Neutrophil (primary cell): ENCODE measurements at regions not wholly inside any gene's neighbourhood (a gene's known extent, or its start where the extent isn't known, plus 50 kb on each side); places are given as distances from the start of the nearest gene placed in this dataset.

ENCODE experiments used
- H3K27ac ChIP-seq: fragments of 200-600 bp; sonication (generic); 2 replicates; pipeline ENCODE4 v1.5.1; 2016; ENCODE audit warnings: mild to moderate bottlenecking, moderate library complexity
- H3K27me3 ChIP-seq: fragments of 200-600 bp; sonication (generic); 2 replicates; pipeline ENCODE4 v1.6.0; 2016; ENCODE audit warnings: mild to moderate bottlenecking
- H3K36me3 ChIP-seq: fragments of 200-600 bp; sonication (generic); 2 replicates; pipeline ENCODE4 v1.5.1; 2017
- H3K4me1 ChIP-seq, 2 experiments: fragments of 200-600 bp in 1 of 2; sonication (generic) in 1 of 2; 1 replicate in 1 of 2; 2 replicates in 1 of 2; pipeline versions ENCODE4 v1.5.1 to v1.6.1; 2013 to 2016; ENCODE audit warnings: low read depth in 1 of 2, low read length in 1 of 2, mild to moderate bottlenecking in 1 of 2, moderate library complexity in 1 of 2; ENCODE audit not compliant: control insufficient read depth in 1 of 2, insufficient read depth in 1 of 2
- H3K4me3 ChIP-seq, 2 experiments: fragments of 200-600 bp in 1 of 2; sonication (generic) in 1 of 2; 1 replicate in 1 of 2; 2 replicates in 1 of 2; pipeline ENCODE4 v1.5.1; 2013 to 2016; ENCODE audit warnings: low read depth in 1 of 2, low read length in 1 of 2, mild to moderate bottlenecking in 1 of 2, moderate library complexity in 1 of 2
- H3K9me3 ChIP-seq: fragments of 200-600 bp; sonication (generic); 2 replicates; pipeline ENCODE4 v1.5.1; 2016
- CTCF ChIP-seq: fragments of 200-600 bp; sonication (generic); IDR thresholded peaks from 2 replicates; pipeline ENCODE4 v1.5.1; 2016; ENCODE audit warnings: antibody characterized with exemption

- H3K4me1 ChIP-seq: no peaks in the 10 kb centered on the region
- H3K4me3 ChIP-seq: no peak overlapping the region
- H3K9me3 ChIP-seq: no peaks in the 10 kb centered on the region
- no peak for TF ChIP-seq CTCF
- peaks cover 10% of the 10 kb centered on the region for H3K27me3 ChIP-seq
- H3K27ac ChIP-seq: no peak overlapping the region
- H3K36me3 ChIP-seq: no peaks in the 10 kb centered on the region
Measured at GRCh38 chr4:53716471-53717063, 125.3 kb upstream of the LNX1 start.

GRCh38 chr4:53716011-53716410 lies 124.7 kb upstream of the LNX1 start:
- Histone ChIP-seq H3K27me3 (peaks cover 10% of the 10 kb centered on the region), H3K4me1 (no peaks in the 10 kb centered on the region), H3K4me3 (no peak overlapping the region), H3K27ac (no peak overlapping the region), H3K9me3 (no peaks in the 10 kb centered on the region), H3K36me3 (no peaks in the 10 kb centered on the region)
- no peak for TF ChIP-seq CTCF

GRCh38 chr4:53714236-53715140 lies 123.2 kb upstream of the LNX1 start:
- TF ChIP-seq CTCF: no peak
- Histone ChIP-seq H3K4me1 (no peaks in the 10 kb centered on the region), H3K9me3 (no peaks in the 10 kb centered on the region), H3K36me3 (no peaks in the 10 kb centered on the region), H3K27ac (no peak overlapping the region), H3K27me3 (peaks cover 10% of the 10 kb centered on the region), H3K4me3 (no peak overlapping the region)

GRCh38 chr4:53713767-53714166 lies 122.5 kb upstream of the LNX1 start:
- no peak overlapping the region for H3K27ac ChIP-seq
- no peak overlapping the region for H3K4me3 ChIP-seq
- H3K27me3 ChIP-seq: peaks cover 10% of the 10 kb centered on the region
- no peaks in the 10 kb centered on the region for H3K4me1 ChIP-seq
- H3K9me3 ChIP-seq: no peaks in the 10 kb centered on the region
- no peak for TF ChIP-seq CTCF
- H3K36me3 ChIP-seq: no peaks in the 10 kb centered on the region

GRCh38 chr4:53713296-53713695 lies 122.0 kb upstream of the LNX1 start:
- Histone ChIP-seq H3K27me3 (peaks cover 10% of the 10 kb centered on the region), H3K36me3 (no peaks in the 10 kb centered on the region), H3K9me3 (no peaks in the 10 kb centered on the region), H3K27ac (no peak overlapping the region), H3K4me3 (no peak overlapping the region), H3K4me1 (no peaks in the 10 kb centered on the region)
- TF ChIP-seq CTCF: no peak
